ENCODE measurements at regions not wholly inside any gene's neighbourhood (a gene's known extent, or its start where the extent isn't known, plus 50 kb on each side); places are given as distances from the start of the nearest gene placed in this dataset.
A peak's percentile ranks its signal among the peaks of the same experiment; 100 is the strongest.

DNA sequence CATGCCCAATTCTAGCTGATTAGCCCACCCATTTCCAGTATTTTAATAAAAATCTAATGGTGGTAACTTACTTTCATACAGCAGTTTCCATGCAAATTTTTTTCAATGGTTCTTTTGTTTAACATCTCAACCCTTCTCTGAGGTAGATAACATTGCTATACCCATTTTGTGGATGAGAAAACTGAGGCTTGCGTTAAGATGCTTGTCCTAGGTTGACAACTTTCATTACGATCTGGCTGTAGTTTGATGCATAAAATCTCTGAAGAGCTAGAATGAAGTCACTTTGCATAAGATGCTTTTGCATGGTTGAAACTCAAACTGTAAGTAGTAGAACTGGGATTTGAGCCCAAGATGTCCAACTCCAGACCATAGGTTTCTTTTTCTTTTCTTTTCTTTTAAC lies 309.5 kb upstream of the PODXL start:
- no peak for TF ChIP-seq CTCF (conservative IDR thresholded peaks at IDR 0.05)
- no peak overlapping the region for H3K27ac ChIP-seq

- TF ChIP-seq CTCF (conservative IDR thresholded peaks at IDR 0.05): peak; percentile 53
- H3K27ac ChIP-seq: peak overlapping the region; percentile 78
These were observed 305.4 kb upstream of the PODXL start for GRCh38 chr7:131861620-131862346.

DNA sequence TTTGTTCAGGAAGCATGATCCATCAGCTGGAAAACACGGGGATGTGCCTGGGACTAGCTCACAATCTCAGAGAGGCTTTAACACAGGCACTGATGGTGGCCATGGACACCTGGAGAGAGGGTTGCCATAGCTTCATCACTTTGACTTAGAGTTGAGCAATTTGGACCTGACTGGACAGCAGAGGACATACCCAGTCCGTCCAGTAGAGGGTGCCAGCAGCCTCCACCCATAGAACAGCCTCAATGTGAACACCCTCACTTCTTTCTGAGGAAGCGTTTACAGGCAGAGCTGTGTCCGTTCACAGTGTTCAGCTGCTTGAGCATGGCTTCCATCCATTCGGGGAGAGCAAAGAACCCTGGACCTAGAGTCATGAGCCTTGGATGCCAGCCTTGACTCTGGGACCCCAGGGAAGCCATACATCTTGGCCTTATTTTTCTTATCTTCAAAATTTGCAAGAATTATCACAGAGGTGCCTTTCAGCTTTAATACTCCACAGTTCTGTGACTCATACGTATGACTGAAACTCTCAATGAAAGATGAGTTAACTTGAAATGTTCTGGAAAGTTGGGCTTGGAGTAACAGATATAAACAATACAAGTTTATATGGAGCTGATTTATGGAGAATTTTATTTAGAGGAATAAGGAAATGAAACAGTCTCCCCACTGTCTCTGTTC lies 302.9 kb upstream of the PODXL start:
- H3K27ac ChIP-seq: no peak overlapping the region; the same call in 1 of the 2 replicates
- TF ChIP-seq CTCF (conservative IDR thresholded peaks at IDR 0.05): peak; percentile 98

DNA sequence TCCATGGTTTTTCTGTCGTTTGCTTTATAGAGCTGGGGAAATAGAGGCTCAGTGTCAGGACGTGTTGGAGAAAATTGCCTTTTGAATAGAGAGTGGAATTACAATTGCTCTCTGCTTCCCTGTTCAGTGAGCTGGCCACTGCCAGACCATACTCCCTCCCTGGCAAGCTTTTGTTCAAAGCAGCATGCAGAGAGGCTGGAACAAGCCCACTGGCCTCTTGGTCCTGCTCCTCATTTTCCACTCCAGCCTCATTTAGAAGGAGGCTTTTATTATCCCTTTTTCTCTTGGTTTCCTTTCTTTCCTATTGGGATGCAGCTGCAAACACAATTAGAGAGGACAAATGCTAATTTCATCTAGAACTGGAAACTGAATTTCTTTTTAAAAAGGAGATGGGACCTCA lies 302.2 kb upstream of the PODXL start:
- H3K27ac ChIP-seq: no peak overlapping the region
- no peak for TF ChIP-seq CTCF (conservative IDR thresholded peaks at IDR 0.05)

GRCh38 chr7:131849472-131849871 lies 293.0 kb upstream of the PODXL start:
- TF ChIP-seq CTCF (conservative IDR thresholded peaks at IDR 0.05): no peak
- no peak overlapping the region for H3K27ac ChIP-seq

GRCh38 chr7:131848033-131848432 lies 291.6 kb upstream of the PODXL start:
- no peak for TF ChIP-seq CTCF (conservative IDR thresholded peaks at IDR 0.05)

GRCh38 chr7:131845573-131846314 lies 289.3 kb upstream of the PODXL start:
- no peak overlapping the region for H3K27ac ChIP-seq
- TF ChIP-seq CTCF (conservative IDR thresholded peaks at IDR 0.05): no peak

More at GRCh38 chr7:131848033-131848432, 291.6 kb upstream of the PODXL start:
- H3K27ac ChIP-seq: no peak overlapping the region
